Left lung (tissue), 4 donors: ENCODE measurements at regions not wholly inside any gene's neighbourhood (a gene's known extent, or its start where the extent isn't known, plus 50 kb on each side); places are given as distances from the start of the nearest gene placed in this dataset.

Experiments used
- ATAC-seq: fragments of 200-7000 bp; cut with Tn5 transposase; one replicate; pipeline ENCODE4 v1.9.1; 2020; ENCODE audit warnings: moderate library complexity
- DNase-seq, 4 donors: peaks; one replicate each; pipeline ENCODE4 v3.0.0-alpha.2; 2013 to 2020
- H3K27ac ChIP-seq, 2 donors: fragments of 200-600 bp; sonication (generic) in 1 of 2; one replicate each; pipeline versions ENCODE4 v1.5.0 to v1.8.0; 2020 to 2021
- H3K27me3 ChIP-seq, 2 donors: fragments of 200-600 bp; sonication (generic) in 1 of 2; one replicate each; pipeline versions ENCODE4 v1.5.0 to v1.8.0; 2020 to 2021
- H3K36me3 ChIP-seq, 2 donors: fragments of 200-600 bp; sonication (generic) in 1 of 2; one replicate each; pipeline versions ENCODE4 v1.5.0 to v1.8.0; 2020 to 2021
- H3K4me1 ChIP-seq, 2 donors: fragments of 200-600 bp; one replicate each; pipeline ENCODE4 v1.8.0; 2021
- H3K4me3 ChIP-seq, 2 donors: fragments of 200-600 bp; sonication (generic) in 1 of 2; one replicate each; pipeline versions ENCODE4 v1.5.0 to v1.8.0; 2020 to 2021; ENCODE audit warnings: mild to moderate bottlenecking in 1 of 2
- H3K9me3 ChIP-seq, 2 donors: fragments of 200-600 bp; sonication (generic) in 1 of 2; one replicate each; pipeline versions ENCODE4 v1.5.0 to v1.8.0; 2020 to 2021
- CTCF ChIP-seq, 2 donors: fragments of 200-600 bp; sonication (generic) in 1 of 2; IDR thresholded peaks; one replicate each; pipeline versions ENCODE4 v1.5.0 to v1.8.0; 2021; ENCODE audit warnings: antibody characterized with exemption in 2 of 2
- intact Hi-C, 2 donors: fragments of 100-400 bp; cut with DNase I; formaldehyde crosslinking; loops; one replicate each; pipeline versions ENCODE4 v1.11.2 to v1.14.2; 2022
- donor health status: DM: no; HTN: yes; CAD: no.
- donor health status: DM: no; HTN: no; CAD: no.

DNA sequence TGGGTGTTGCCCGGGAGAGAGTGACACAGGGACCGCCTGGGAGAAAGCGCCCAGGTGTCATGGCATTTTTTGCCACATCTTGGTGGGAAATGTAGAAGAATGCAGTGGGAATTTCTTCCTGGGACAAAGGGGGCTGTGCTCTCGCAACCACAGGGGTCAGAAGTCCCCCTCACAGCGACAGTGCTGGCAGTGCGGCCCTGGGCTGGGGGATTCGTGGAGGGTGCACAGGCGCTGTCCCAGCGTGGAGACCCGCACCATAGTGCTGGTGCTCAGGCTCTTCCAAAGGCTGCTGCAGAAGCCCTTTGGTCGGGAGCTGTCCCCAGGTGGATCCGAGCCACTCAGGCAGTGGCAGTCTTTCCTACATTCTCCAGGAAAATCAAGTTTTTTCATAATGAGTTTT, 128.8 kb upstream of the SOX11 start:
- Histone ChIP-seq H3K27ac (no peak overlapping the region), H3K4me1 (no peaks in the 10 kb centered on the region), H3K27me3 (no peaks in the 10 kb centered on the region), H3K9me3 (no peaks in the 10 kb centered on the region), H3K36me3 (no peaks in the 10 kb centered on the region), H3K4me3 (no peak overlapping the region)
- ATAC-seq (no peak), DNase-seq (no peak)
- no peak for TF ChIP-seq CTCF (IDR thresholded peaks at IDR 0.05)
- intact Hi-C loops: no loop called here

GRCh38 chr2:5569256-5569655, 122.9 kb upstream of the SOX11 start:
- H3K4me1 ChIP-seq: no peaks in the 10 kb centered on the region

DNA sequence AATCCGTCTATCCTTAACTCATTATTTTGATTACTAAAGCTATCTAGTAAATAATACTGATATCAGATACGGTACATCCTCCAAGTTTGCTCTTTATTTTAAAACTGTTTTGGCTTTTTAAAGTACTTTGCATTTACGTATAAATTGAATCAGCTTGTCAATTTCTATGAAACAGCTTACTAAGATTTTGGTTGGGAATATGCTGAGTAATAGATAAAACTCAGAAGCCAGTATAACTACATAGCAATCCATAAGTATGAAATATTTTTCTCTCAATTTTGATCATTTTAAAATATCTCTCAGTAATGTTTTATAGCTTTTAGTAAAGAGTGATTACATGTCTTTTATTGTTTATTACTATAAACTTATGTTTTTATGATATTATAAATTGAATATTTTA, 116.2 kb upstream of the SOX11 start:
- H3K4me3 ChIP-seq: no peak overlapping the region
- TF ChIP-seq CTCF (IDR thresholded peaks at IDR 0.05): no peak
- H3K27ac ChIP-seq: no peak overlapping the region
- intact Hi-C loops: no loop called here
- no peaks in the 10 kb centered on the region for H3K4me1 ChIP-seq
- no peaks in the 10 kb centered on the region for H3K36me3 ChIP-seq
- DNase-seq (no peak), ATAC-seq (no peak)
- no peaks in the 10 kb centered on the region for H3K27me3 ChIP-seq
- peaks cover 0 to 14% of the 10 kb centered on the region in 2 donors for H3K9me3 ChIP-seq

More at GRCh38 chr2:5569256-5569655, 122.9 kb upstream of the SOX11 start:
- peaks cover 0 to 3% of the 10 kb centered on the region in 2 donors for H3K9me3 ChIP-seq
- TF ChIP-seq CTCF (IDR thresholded peaks at IDR 0.05): no peak
- H3K27ac ChIP-seq: no peak overlapping the region
- H3K36me3 ChIP-seq: no peaks in the 10 kb centered on the region
- DNase-seq (peak in 1 of 4 donors; percentile 40), ATAC-seq (no peak)
- no peaks in the 10 kb centered on the region for H3K27me3 ChIP-seq
- intact Hi-C loops: no loop called here
- H3K4me3 ChIP-seq: no peak overlapping the region

DNA sequence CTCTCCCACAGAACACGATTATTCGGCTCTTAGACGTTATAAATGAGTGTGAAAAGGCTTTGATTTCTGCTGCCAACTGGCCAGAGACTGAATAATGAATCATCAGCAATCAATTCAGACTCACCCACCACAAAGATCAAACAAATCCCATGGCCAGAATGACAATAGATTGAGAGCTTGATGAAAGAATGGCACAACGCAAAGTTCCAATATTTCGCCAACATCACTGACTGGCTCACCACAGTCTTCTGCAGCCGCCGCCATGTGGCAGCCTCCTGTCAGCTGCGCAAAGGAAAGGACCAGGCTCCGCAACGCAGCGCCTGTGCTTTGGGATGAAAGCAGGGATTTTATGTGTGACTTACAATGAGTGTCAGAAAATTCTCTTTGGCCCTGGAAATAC, 104.4 kb upstream of the SOX11 start:
- Histone ChIP-seq H3K36me3 (no peaks in the 10 kb centered on the region), H3K4me1 (no peaks in the 10 kb centered on the region), H3K4me3 (no peak overlapping the region), H3K27me3 (no peaks in the 10 kb centered on the region), H3K9me3 (no peaks in the 10 kb centered on the region), H3K27ac (no peak overlapping the region)
- ATAC-seq (no peak), DNase-seq (no peak)
- no peak for TF ChIP-seq CTCF (IDR thresholded peaks at IDR 0.05)
- intact Hi-C loops: no loop called here

GRCh38 chr2:5588601-5589000, 103.6 kb upstream of the SOX11 start:
- no peak for DNase-seq
- no peak overlapping the region for H3K27ac ChIP-seq
- intact Hi-C loops: no loop called here
- H3K27me3 ChIP-seq: no peaks in the 10 kb centered on the region
- no peaks in the 10 kb centered on the region for H3K9me3 ChIP-seq
- no peaks in the 10 kb centered on the region for H3K36me3 ChIP-seq
- no peak overlapping the region for H3K4me3 ChIP-seq
- no peak for TF ChIP-seq CTCF (IDR thresholded peaks at IDR 0.05)
- no peaks in the 10 kb centered on the region for H3K4me1 ChIP-seq
- ATAC-seq: no peak
